ENCODE measurements at regions not wholly inside any gene's neighbourhood (a gene's known extent, or its start where the extent isn't known, plus 50 kb on each side); places are given as distances from the start of the nearest gene placed in this dataset.

GRCh38 chr4:132818091-132818490 is 331.0 kb upstream of the PCDH10 start:
- no peaks in the 10 kb centered on the region for H3K27me3 ChIP-seq
- ATAC-seq (no peak), DNase-seq (no peak)
- WGBS (ENCODE audit: insufficient coverage, low coverage, low lambda C conversion rate, missing lambda C conversion rate) = 57% methylated on average over 14 of the region's 15 CpGs
- H3K4me3 ChIP-seq = no peak overlapping the region
- H3K9me3 ChIP-seq = no peaks in the 10 kb centered on the region
- intact Hi-C loops (cut with DNase I) = no loop called here
- TF ChIP-seq POLR2A (IDR thresholded peaks at IDR 0.05) = no peak
- TF ChIP-seq, protein P1, sequence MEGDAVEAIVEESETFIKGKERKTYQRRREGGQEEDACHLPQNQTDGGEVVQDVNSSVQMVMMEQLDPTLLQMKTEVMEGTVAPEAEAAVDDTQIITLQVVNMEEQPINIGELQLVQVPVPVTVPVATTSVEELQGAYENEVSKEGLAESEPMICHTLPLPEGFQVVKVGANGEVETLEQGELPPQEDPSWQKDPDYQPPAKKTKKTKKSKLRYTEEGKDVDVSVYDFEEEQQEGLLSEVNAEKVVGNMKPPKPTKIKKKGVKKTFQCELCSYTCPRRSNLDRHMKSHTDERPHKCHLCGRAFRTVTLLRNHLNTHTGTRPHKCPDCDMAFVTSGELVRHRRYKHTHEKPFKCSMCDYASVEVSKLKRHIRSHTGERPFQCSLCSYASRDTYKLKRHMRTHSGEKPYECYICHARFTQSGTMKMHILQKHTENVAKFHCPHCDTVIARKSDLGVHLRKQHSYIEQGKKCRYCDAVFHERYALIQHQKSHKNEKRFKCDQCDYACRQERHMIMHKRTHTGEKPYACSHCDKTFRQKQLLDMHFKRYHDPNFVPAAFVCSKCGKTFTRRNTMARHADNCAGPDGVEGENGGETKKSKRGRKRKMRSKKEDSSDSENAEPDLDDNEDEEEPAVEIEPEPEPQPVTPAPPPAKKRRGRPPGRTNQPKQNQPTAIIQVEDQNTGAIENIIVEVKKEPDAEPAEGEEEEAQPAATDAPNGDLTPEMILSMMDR (IDR thresholded peaks at IDR 0.05) = no peak
- no peaks in the 10 kb centered on the region for H3K4me1 ChIP-seq
- H3K36me3 ChIP-seq = no peaks in the 10 kb centered on the region
- no peak overlapping the region for H3K27ac ChIP-seq

- no peaks in the 10 kb centered on the region for H3K4me1 ChIP-seq
- no peak overlapping the region for H3K4me3 ChIP-seq
- H3K36me3 ChIP-seq = no peaks in the 10 kb centered on the region
- H3K9me3 ChIP-seq = no peaks in the 10 kb centered on the region
- no peaks in the 10 kb centered on the region for H3K27me3 ChIP-seq
- TF ChIP-seq, protein P1 (IDR thresholded peaks at IDR 0.05) = no peak
- TF ChIP-seq POLR2A (IDR thresholded peaks at IDR 0.05) = no peak
- DNase-seq (no peak), ATAC-seq (no peak)
- intact Hi-C loops (cut with DNase I) = no loop called here
- H3K27ac ChIP-seq = no peak overlapping the region
- 32% methylated on average over 1 of the region's 1 CpG for WGBS (ENCODE audit: insufficient coverage, low coverage, low lambda C conversion rate, missing lambda C conversion rate)
Observed at GRCh38 chr4:132823419-132823818, 325.7 kb upstream of the PCDH10 start.

DNA sequence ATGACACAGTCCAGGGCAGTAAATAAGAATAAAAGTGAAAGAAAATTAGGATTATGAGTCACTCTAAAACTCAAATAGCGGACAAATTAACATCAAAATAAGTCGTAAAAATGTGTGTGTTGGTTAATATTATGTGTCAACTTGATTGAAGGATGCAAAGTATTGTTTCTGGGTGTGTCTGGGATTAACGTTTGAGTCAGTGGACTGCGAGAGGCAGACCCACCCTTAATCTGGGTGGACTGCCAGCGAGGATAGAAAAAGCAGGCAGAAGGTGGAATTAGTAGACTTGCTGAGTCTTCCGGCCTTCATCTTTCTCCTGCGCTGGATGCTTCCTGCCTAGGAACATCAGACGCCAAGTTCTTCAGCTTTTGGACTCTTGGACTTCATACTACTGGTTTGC is 324.3 kb upstream of the PCDH10 start:
- no peak for DNase-seq
- ATAC-seq = no peak
- whole genome bisulfite sequencing (ENCODE audit: insufficient coverage, low coverage, low lambda C conversion rate, missing lambda C conversion rate) = 49% methylated on average over 6 of the region's 8 CpGs
- intact Hi-C loops (cut with DNase I) = no loop called here
- H3K9me3 ChIP-seq = no peaks in the 10 kb centered on the region
- H3K4me1 ChIP-seq = no peaks in the 10 kb centered on the region
- H3K36me3 ChIP-seq = no peaks in the 10 kb centered on the region
- no peak overlapping the region for H3K4me3 ChIP-seq
- TF ChIP-seq POLR2A (IDR thresholded peaks at IDR 0.05) = no peak
- TF ChIP-seq, protein P1 (IDR thresholded peaks at IDR 0.05) = no peak
- no peak overlapping the region for H3K27ac ChIP-seq
- no peaks in the 10 kb centered on the region for H3K27me3 ChIP-seq

DNA sequence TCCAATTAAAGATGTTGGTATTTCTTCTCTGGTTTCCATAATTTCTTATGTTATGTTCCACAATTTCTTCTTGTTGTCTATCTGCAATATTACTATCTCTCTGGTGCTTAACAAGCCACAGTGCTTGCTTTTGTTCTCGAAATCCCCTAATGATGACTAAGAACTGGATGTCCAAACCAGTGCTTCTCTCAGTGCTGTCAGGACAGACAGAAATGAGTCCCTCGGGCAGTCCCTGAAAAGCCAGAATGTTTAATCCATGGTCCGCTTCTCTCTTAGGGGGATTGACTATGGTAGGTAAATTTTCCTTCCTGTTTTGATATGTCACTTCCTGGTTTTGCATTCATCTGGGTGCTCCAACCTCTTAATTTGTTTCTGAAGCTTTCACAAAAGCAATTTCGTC is 321.6 kb upstream of the PCDH10 start:
- Histone ChIP-seq H3K27me3 (no peaks in the 10 kb centered on the region), H3K4me3 (no peak overlapping the region), H3K27ac (no peak overlapping the region), H3K4me1 (no peaks in the 10 kb centered on the region), H3K9me3 (no peaks in the 10 kb centered on the region), H3K36me3 (no peaks in the 10 kb centered on the region)
- DNase-seq (no peak), ATAC-seq (no peak)
- intact Hi-C loops (cut with DNase I) = no loop called here
- 23% methylated on average over 4 of the region's 4 CpGs for WGBS (ENCODE audit: insufficient coverage, low coverage, low lambda C conversion rate, missing lambda C conversion rate)
- TF ChIP-seq, protein P1 (IDR thresholded peaks at IDR 0.05) = no peak
- TF ChIP-seq POLR2A (IDR thresholded peaks at IDR 0.05) = no peak

DNA sequence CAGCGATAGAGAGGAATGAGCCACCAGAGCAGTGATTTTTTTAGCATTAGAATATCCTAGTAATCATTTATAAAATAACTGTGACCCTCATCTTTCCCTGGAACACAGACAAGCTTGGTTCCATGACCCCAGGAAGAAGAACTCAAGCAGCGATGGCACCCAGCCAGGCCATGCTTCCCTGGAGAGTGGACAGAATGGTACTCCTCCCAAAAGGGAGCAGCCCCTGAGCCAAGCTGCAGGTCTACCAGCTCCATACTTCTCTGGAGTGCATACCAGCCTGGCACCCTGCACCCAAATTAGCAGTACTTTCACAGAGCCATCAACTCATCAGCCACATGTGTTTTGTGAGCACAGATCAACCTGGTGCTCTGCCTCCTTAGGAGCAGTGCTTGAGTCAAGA is 310.9 kb upstream of the PCDH10 start:
- DNase-seq = no peak
- H3K27me3 ChIP-seq = no peaks in the 10 kb centered on the region
- TF ChIP-seq POLR2A (IDR thresholded peaks at IDR 0.05) = no peak
- TF ChIP-seq, protein P1 (IDR thresholded peaks at IDR 0.05) = no peak
- no peak overlapping the region for H3K27ac ChIP-seq
- 50% methylated on average over 1 of the region's 2 CpGs for WGBS (ENCODE audit: insufficient coverage, low coverage, low lambda C conversion rate, missing lambda C conversion rate)
- intact Hi-C loops (cut with DNase I) = no loop called here
- H3K4me1 ChIP-seq = no peaks in the 10 kb centered on the region
- H3K36me3 ChIP-seq = no peaks in the 10 kb centered on the region
- ATAC-seq = no peak
- no peak overlapping the region for H3K4me3 ChIP-seq
- no peaks in the 10 kb centered on the region for H3K9me3 ChIP-seq

Measured in right lobe of liver (tissue), 6 donors.